GM19239 (cell line): ENCODE measurements at regions not wholly inside any gene's neighbourhood (a gene's known extent, or its start where the extent isn't known, plus 50 kb on each side); places are given as distances from the start of the nearest gene placed in this dataset.
"Not testable (repeated sequence)": the region's sequence is repeated elsewhere in the genome, so short reads cannot be mapped to it uniquely, and the experiment has no call there.

Experiments
- DNase-seq: peaks from one replicate; pipeline ENCODE4 v3.0.0; 2011; ENCODE audit warnings: low spot score; ENCODE audit not compliant: insufficient read length
- FAIRE-seq: peaks from 2 replicates; lab custom pipeline; 2011; peaks lifted over from hg19 to GRCh38; lab: Jason Lieb, UNC

GRCh38 chr2:126241411-126241810 is 414.5 kb upstream of the GYPC start:
- DNase-seq: no peak
- FAIRE-seq: no peak

GRCh38 chr2:126244937-126245336 is 411.0 kb upstream of the GYPC start:
- FAIRE-seq (no peak), DNase-seq (peak; percentile 12)

GRCh38 chr2:126253669-126254068 is 402.3 kb upstream of the GYPC start:
- no peak for DNase-seq
- FAIRE-seq: no peak

GRCh38 chr2:126264625-126265024 is 391.3 kb upstream of the GYPC start:
- DNase-seq: no peak
- no peak for FAIRE-seq

GRCh38 chr2:126269911-126270310 is 386.0 kb upstream of the GYPC start:
- no peak for DNase-seq
- no peak for FAIRE-seq

- no peak for DNase-seq
- no peak for FAIRE-seq
Observed at GRCh38 chr2:126270587-126270986, 385.4 kb upstream of the GYPC start.

- DNase-seq (no peak), FAIRE-seq (no peak)
Observed at GRCh38 chr2:126272401-126272800, 383.6 kb upstream of the GYPC start.

- DNase-seq (no peak), FAIRE-seq (no peak)
Observed at GRCh38 chr2:126275098-126275497, 380.9 kb upstream of the GYPC start.

- FAIRE-seq, DNase-seq: not testable (repeated sequence)
Observed at GRCh38 chr2:126276268-126276667, 379.7 kb upstream of the GYPC start.

GRCh38 chr2:126288362-126288761 is 367.6 kb upstream of the GYPC start:
- FAIRE-seq: no peak
- DNase-seq: no peak

GRCh38 chr2:126293962-126294361 is 362.0 kb upstream of the GYPC start:
- not testable (repeated sequence) for DNase-seq, FAIRE-seq

GRCh38 chr2:126299469-126299976 is 356.4 kb upstream of the GYPC start:
- FAIRE-seq (no peak), DNase-seq (no peak)

- DNase-seq (no peak), FAIRE-seq (no peak)
Observed at GRCh38 chr2:126300348-126300747, 355.6 kb upstream of the GYPC start.

GRCh38 chr2:126302043-126302442 is 353.9 kb upstream of the GYPC start:
- DNase-seq (no peak), FAIRE-seq (no peak)

- FAIRE-seq (no peak), DNase-seq (no peak)
Observed at GRCh38 chr2:126303113-126303512, 352.8 kb upstream of the GYPC start.

GRCh38 chr2:126304154-126304553 is 351.8 kb upstream of the GYPC start:
- DNase-seq (no peak), FAIRE-seq (no peak)

GRCh38 chr2:126306539-126306938 is 349.4 kb upstream of the GYPC start:
- no peak for DNase-seq
- FAIRE-seq: no peak

- DNase-seq (no peak), FAIRE-seq (no peak)
Observed at GRCh38 chr2:126307740-126308139, 348.2 kb upstream of the GYPC start.

GRCh38 chr2:126309185-126309584 is 346.8 kb upstream of the GYPC start:
- no peak for FAIRE-seq
- no peak for DNase-seq

GRCh38 chr2:126312579-126312978 is 343.4 kb upstream of the GYPC start:
- DNase-seq: no peak

GRCh38 chr2:126315828-126316227 is 340.1 kb upstream of the GYPC start:
- DNase-seq (no peak), FAIRE-seq (no peak)

More at GRCh38 chr2:126312579-126312978, 343.4 kb upstream of the GYPC start:
- no peak for FAIRE-seq

GRCh38 chr2:126317790-126318431 is 338.0 kb upstream of the GYPC start:
- FAIRE-seq: no peak
- no peak for DNase-seq
